ENCODE measurements at regions not wholly inside any gene's neighbourhood (a gene's known extent, or its start where the extent isn't known, plus 50 kb on each side); places are given as distances from the start of the nearest gene placed in this dataset.

GRCh38 chr11:28738549-28738948, 630.4 kb downstream of the METTL15 start:
- ATAC-seq (no peak), DNase-seq (no peak)
- TF ChIP-seq POLR2A (IDR thresholded peaks at IDR 0.05), result no peak
- H3K27me3 ChIP-seq, result no peaks in the 10 kb centered on the region
- H3K4me3 ChIP-seq, result no peak overlapping the region
- H3K36me3 ChIP-seq, result no peaks in the 10 kb centered on the region
- H3K9me3 ChIP-seq, result no peaks in the 10 kb centered on the region
- H3K27ac ChIP-seq, result no peak overlapping the region
- H3K4me1 ChIP-seq, result no peaks in the 10 kb centered on the region
- intact Hi-C loops (cut with DNase I; ENCODE audit: low total_unique reads), result no loop called here
- in situ Hi-C loops (cut with MboI; ENCODE audit: low sequenced_read_pairs in 4 of 4), result loop anchor here in 1 of 4 donors (25.0 kb wide), 1 partner anchor 99 kb away; no protein-coding TSS in a partner anchor

- intact Hi-C loops (cut with DNase I; ENCODE audit: low total_unique reads), result no loop called here
- in situ Hi-C loops (cut with MboI; ENCODE audit: low sequenced_read_pairs in 4 of 4), result loop anchor here in 1 of 4 donors (25.0 kb wide), 1 partner anchor 101 kb away; no protein-coding TSS in a partner anchor
- no peak for DNase-seq
- TF ChIP-seq CTCF (IDR thresholded peaks at IDR 0.05 in 4 of 5, conservative IDR thresholded peaks at IDR 0.05 in 1 of 5) (no peak), POLR2A (IDR thresholded peaks at IDR 0.05) (no peak)
- Histone ChIP-seq H3K36me3 (no peaks in the 10 kb centered on the region), H3K9me3 (no peaks in the 10 kb centered on the region), H3K4me1 (no peaks in the 10 kb centered on the region), H3K27ac (no peak overlapping the region), H3K27me3 (no peaks in the 10 kb centered on the region), H3K4me3 (no peak overlapping the region)
- no peak for ATAC-seq
Measured at GRCh38 chr11:28736256-28736655, 628.1 kb downstream of the METTL15 start.

- TF ChIP-seq POLR2A (IDR thresholded peaks at IDR 0.05), result no peak
- no peak for TF ChIP-seq CTCF (IDR thresholded peaks at IDR 0.05 in 4 of 5, conservative IDR thresholded peaks at IDR 0.05 in 1 of 5)
- Histone ChIP-seq H3K4me1 (no peaks in the 10 kb centered on the region), H3K4me3 (no peak overlapping the region), H3K27ac (no peak overlapping the region), H3K27me3 (no peaks in the 10 kb centered on the region), H3K36me3 (no peaks in the 10 kb centered on the region), H3K9me3 (no peaks in the 10 kb centered on the region)
- ATAC-seq, result no peak
- intact Hi-C loops (cut with DNase I; ENCODE audit: low total_unique reads), result no loop called here
- in situ Hi-C loops (cut with MboI; ENCODE audit: low sequenced_read_pairs in 4 of 4), result loop anchor here in 1 of 4 donors (25.0 kb wide), 1 partner anchor 102 kb away; no protein-coding TSS in a partner anchor
- DNase-seq, result no peak
Measured at GRCh38 chr11:28735511-28735910, 627.3 kb downstream of the METTL15 start.

- H3K4me3 ChIP-seq, result no peak overlapping the region
- TF ChIP-seq CTCF (IDR thresholded peaks at IDR 0.05 in 4 of 5, conservative IDR thresholded peaks at IDR 0.05 in 1 of 5) (no peak), POLR2A (IDR thresholded peaks at IDR 0.05) (no peak)
- in situ Hi-C loops (cut with MboI; ENCODE audit: low sequenced_read_pairs in 4 of 4), result loop anchor here in 1 of 4 donors (25.0 kb wide), 1 partner anchor 106 kb away; no protein-coding TSS in a partner anchor
- no peaks in the 10 kb centered on the region for H3K27me3 ChIP-seq
- DNase-seq (no peak), ATAC-seq (no peak)
- H3K9me3 ChIP-seq, result no peaks in the 10 kb centered on the region
- no peaks in the 10 kb centered on the region for H3K36me3 ChIP-seq
- intact Hi-C loops (cut with DNase I; ENCODE audit: low total_unique reads), result no loop called here
- no peaks in the 10 kb centered on the region for H3K4me1 ChIP-seq
- H3K27ac ChIP-seq, result no peak overlapping the region
Measured at GRCh38 chr11:28730889-28731288, 622.7 kb downstream of the METTL15 start.

GRCh38 chr11:28730336-28730735, 622.1 kb downstream of the METTL15 start:
- no peak overlapping the region for H3K4me3 ChIP-seq
- H3K27me3 ChIP-seq, result no peaks in the 10 kb centered on the region
- in situ Hi-C loops (cut with MboI; ENCODE audit: low sequenced_read_pairs in 4 of 4) (loop anchor here in 1 of 4 donors (25.0 kb wide), 1 partner anchor 107 kb away; no protein-coding TSS in a partner anchor), intact Hi-C loops (cut with DNase I; ENCODE audit: low total_unique reads) (no loop called here)
- H3K27ac ChIP-seq, result no peak overlapping the region
- no peaks in the 10 kb centered on the region for H3K9me3 ChIP-seq
- DNase-seq (no peak), ATAC-seq (no peak)
- no peak for TF ChIP-seq CTCF (IDR thresholded peaks at IDR 0.05 in 4 of 5, conservative IDR thresholded peaks at IDR 0.05 in 1 of 5)
- TF ChIP-seq POLR2A (IDR thresholded peaks at IDR 0.05), result no peak
- H3K36me3 ChIP-seq, result no peaks in the 10 kb centered on the region
- no peaks in the 10 kb centered on the region for H3K4me1 ChIP-seq
